HepG2 (cell line): ENCODE measurements at regions not wholly inside any gene's neighbourhood (a gene's known extent, or its start where the extent isn't known, plus 50 kb on each side); places are given as distances from the start of the nearest gene placed in this dataset.

ENCODE experiments used
- CC2D1A ChIP-seq: sonication (generic); formaldehyde crosslinking; IDR thresholded peaks from 2 replicates; pipeline ENCODE4 v1.8.1; 2023; ENCODE audit warnings: mild to moderate bottlenecking, missing genetic modification reagents
- MEIS1 ChIP-seq: sonication (generic); formaldehyde crosslinking; IDR thresholded peaks from 2 replicates; pipeline ENCODE4 v1.9.0; 2021; ENCODE audit warnings: mild to moderate bottlenecking, missing genetic modification reagents, moderate library complexity, borderline replicate concordance
- POLR2AphosphoS5 ChIP-seq: IDR thresholded peaks from 2 replicates; pipeline ENCODE4 v1.6.1; 2012; ENCODE audit warnings: low read depth, low read length
- REST ChIP-seq, 2 experiments: IDR thresholded peaks; 2 replicates each; pipeline ENCODE4 v1.6.1; 2011 to 2012; ENCODE audit warnings: low read length in 2 of 2, borderline replicate concordance in 1 of 2, low read depth in 1 of 2, mild to moderate bottlenecking in 1 of 2, moderate library complexity in 1 of 2
- SMAD3 ChIP-seq: sonication (generic); formaldehyde crosslinking; IDR thresholded peaks from 2 replicates; pipeline ENCODE4 v1.4.0; 2020; ENCODE audit warnings: missing genetic modification reagents
- ZNF589 ChIP-seq: sonication (generic); formaldehyde crosslinking; conservative IDR thresholded peaks from 2 replicates; pipeline ENCODE4 v1.8.0; 2022; ENCODE audit warnings: mild to moderate bottlenecking, moderate library complexity, missing genetic modification reagents

- no peak for TF ChIP-seq ZNF589 (CRISPR knock-in tag)
- TF ChIP-seq MEIS1 (CRISPR knock-in tag), result no peak
- TF ChIP-seq CC2D1A (CRISPR knock-in tag), result no peak
- TF ChIP-seq SMAD3 (CRISPR knock-in tag), result no peak
- TF ChIP-seq POLR2AphosphoS5, result no peak
- no peak for TF ChIP-seq REST (IDR thresholded peaks at IDR 0.05; ENCODE audit: borderline replicate concordance in 1 of 2, low read depth in 1 of 2, low read length in 2 of 2)
Observed at GRCh38 chr12:69054343-69055056, 121.5 kb upstream of the CPM start.
